ENCODE measurements at regions not wholly inside any gene's neighbourhood (a gene's known extent, or its start where the extent isn't known, plus 50 kb on each side); places are given as distances from the start of the nearest gene placed in this dataset.

DNA sequence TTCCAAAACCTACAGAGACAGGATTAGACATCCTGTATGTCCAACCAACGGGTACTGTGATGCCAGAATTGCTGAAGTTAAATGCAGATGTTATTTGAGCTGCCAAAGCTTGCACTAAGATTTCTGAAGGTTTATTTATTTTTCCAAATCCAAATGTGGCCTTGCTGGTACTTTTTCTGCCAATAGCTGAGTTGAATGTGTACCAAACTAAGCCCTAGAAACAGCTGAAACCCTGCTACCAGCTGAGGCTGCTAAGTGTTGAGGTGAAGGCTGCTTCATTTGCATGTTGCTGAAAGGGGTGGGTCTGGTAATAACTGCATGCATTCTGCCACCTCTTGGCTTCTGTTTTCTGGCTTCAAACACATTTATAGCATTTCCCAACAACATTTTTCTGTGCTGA, 366.5 kb downstream of the FAT4 start (continued):
- TF ChIP-seq, protein P1, sequence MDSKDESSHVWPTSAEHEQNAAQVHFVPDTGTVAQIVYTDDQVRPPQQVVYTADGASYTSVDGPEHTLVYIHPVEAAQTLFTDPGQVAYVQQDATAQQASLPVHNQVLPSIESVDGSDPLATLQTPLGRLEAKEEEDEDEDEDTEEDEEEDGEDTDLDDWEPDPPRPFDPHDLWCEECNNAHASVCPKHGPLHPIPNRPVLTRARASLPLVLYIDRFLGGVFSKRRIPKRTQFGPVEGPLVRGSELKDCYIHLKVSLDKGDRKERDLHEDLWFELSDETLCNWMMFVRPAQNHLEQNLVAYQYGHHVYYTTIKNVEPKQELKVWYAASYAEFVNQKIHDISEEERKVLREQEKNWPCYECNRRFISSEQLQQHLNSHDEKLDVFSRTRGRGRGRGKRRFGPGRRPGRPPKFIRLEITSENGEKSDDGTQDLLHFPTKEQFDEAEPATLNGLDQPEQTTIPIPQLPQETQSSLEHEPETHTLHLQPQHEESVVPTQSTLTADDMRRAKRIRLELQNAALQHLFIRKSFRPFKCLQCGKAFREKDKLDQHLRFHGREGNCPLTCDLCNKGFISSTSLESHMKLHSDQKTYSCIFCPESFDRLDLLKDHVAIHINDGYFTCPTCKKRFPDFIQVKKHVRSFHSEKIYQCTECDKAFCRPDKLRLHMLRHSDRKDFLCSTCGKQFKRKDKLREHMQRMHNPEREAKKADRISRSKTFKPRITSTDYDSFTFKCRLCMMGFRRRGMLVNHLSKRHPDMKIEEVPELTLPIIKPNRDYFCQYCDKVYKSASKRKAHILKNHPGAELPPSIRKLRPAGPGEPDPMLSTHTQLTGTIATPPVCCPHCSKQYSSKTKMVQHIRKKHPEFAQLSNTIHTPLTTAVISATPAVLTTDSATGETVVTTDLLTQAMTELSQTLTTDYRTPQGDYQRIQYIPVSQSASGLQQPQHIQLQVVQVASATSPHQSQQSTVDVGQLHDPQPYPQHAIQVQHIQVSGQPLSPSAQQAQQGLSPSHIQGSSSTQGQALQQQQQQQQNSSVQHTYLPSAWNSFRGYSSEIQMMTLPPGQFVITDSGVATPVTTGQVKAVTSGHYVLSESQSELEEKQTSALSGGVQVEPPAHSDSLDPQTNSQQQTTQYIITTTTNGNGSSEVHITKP (CRISPR knock-in tag; IDR thresholded peaks at IDR 0.05; ENCODE audit: low read depth): no peak
- TF ChIP-seq KAT8 (CRISPR knock-in tag; IDR thresholded peaks at IDR 0.05) (no peak), BORCS8-MEF2B (CRISPR knock-in tag; IDR thresholded peaks at IDR 0.05) (no peak), GZF1 (CRISPR knock-in tag; IDR thresholded peaks at IDR 0.05) (no peak)

DNA sequence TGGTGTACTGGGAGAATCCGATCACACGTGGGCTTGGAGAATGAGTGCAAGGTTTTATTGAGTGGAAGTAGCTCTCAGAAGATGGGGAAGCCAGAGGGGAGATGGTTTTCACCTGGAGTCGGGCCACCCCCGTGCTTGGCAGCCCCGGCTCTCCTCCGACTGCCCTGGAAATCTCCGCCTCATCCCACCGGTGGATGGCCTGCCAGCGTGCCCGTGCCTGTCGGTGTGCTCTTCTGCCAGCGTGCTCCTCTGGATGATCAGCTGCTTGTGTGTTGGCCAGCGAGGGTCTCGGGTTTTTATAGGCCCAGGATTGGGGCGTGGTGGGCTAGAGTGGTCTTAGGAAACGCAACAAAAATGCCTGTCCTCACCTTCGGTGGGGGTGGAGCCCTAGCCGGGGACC, 368.0 kb downstream of the FAT4 start:
- no peak for DNase-seq (ENCODE audit: low spot score)
- H3K27ac ChIP-seq (ENCODE audit: extremely low read length, insufficient read depth, low read length): no peak overlapping the region
- no peaks in the 10 kb centered on the region for H3K4me1 ChIP-seq (ENCODE audit: insufficient read depth, low read length)
- H3K4me3 ChIP-seq (replicated peaks in 1 of 3; ENCODE audit: insufficient read depth in 1 of 3, low read depth in 2 of 3, low read length in 3 of 3): no peak overlapping the region
- TF ChIP-seq POLR2A (IDR thresholded peaks at IDR 0.05; ENCODE audit: insufficient read depth in 1 of 2, low read depth in 2 of 2, low read length in 2 of 2): no peak
- H3K9me3 ChIP-seq (ENCODE audit: low read length): no peaks in the 10 kb centered on the region
- H2AFZ ChIP-seq (ENCODE audit: low read length): no peak overlapping the region
- H3K4me2 ChIP-seq (ENCODE audit: low read depth, low read length): no peak overlapping the region
- 21% methylated on average over 12 of the region's 18 CpGs for WGBS (ENCODE audit: low lambda C conversion rate)
- H4K20me1 ChIP-seq (ENCODE audit: insufficient read depth, low read length): no peaks in the 10 kb centered on the region
- ATAC-seq: no peak
- H3K27me3 ChIP-seq (ENCODE audit: control insufficient read depth in 1 of 2, insufficient read depth in 2 of 2, low read length in 2 of 2): no peaks in the 10 kb centered on the region
- no peaks in the 10 kb centered on the region for H3K36me3 ChIP-seq (replicated peaks in 1 of 2; ENCODE audit: control insufficient read depth in 1 of 2, insufficient read depth in 2 of 2, low read length in 2 of 2)
- no peak for FAIRE-seq
- CTCF ChIA-PET (ENCODE audit: low intra/inter-chr PET ratio, low total read pairs): no interaction called here
- H3K79me2 ChIP-seq (ENCODE audit: insufficient read depth, low read length): no peaks in the 10 kb centered on the region
- intact Hi-C loops (cut with micrococcal nuclease; ENCODE audit: unreplicated experiment): no loop called here
- H3K9ac ChIP-seq (ENCODE audit: insufficient read depth, low read depth, low read length): no peak overlapping the region
- no TSS peak for BruUV-seq (replicated peaks)
- in situ Hi-C loops (cut with HindIII; ENCODE audit: extremely low pct_ligation_motif_present, low pct_unique_long_range_greater_than_20kb): no loop called here
- POLR2A ChIA-PET: no interaction called here
